IMR-90 (cell line): ENCODE measurements at regions not wholly inside any gene's neighbourhood (a gene's known extent, or its start where the extent isn't known, plus 50 kb on each side); places are given as distances from the start of the nearest gene placed in this dataset.

Experiments used
- ATAC-seq: fragments of 200-7000 bp; cut with Tn5 transposase; 2 replicates; pipeline ENCODE4 v1.9.1; 2020; ENCODE audit warnings: low read depth, mild to moderate bottlenecking, moderate library complexity
- BruUV-seq: library from RNA; stranded (reverse); fragments of 400-500 nt; replicated peaks from 2 replicates; lab custom pipeline; 2021; lab: Mats Ljungman, UMichigan
- CTCF ChIA-PET: fragments of 300-600 bp; formaldehyde crosslinking; extraction: SDS; loops from one replicate; lab custom pipeline; 2021; ENCODE audit warnings: antibody characterized with exemption; lab: Yijun Ruan, JAX
- POLR2A ChIA-PET: fragments of 300-600 bp; sonication (Branson Sonifier 250); formaldehyde crosslinking; loops from one replicate; lab custom pipeline; 2022; ENCODE audit warnings: antibody characterized with exemption; ENCODE audit not compliant: unreplicated experiment; lab: Charles Lee
- DNase-seq: peaks from one replicate; pipeline ENCODE4 v3.0.0; 2013
- H2AFZ ChIP-seq: replicated peaks from 2 replicates; pipeline ENCODE3; 2013; ENCODE audit warnings: low read length, mild to moderate bottlenecking; ENCODE audit not compliant: poor library complexity
- H2AK5ac ChIP-seq: 2 replicates; pipeline ENCODE4 v1.6.1; 2013; ENCODE audit warnings: low read depth, low read length, inconsistent platforms
- H2AK9ac ChIP-seq: replicated peaks from 2 replicates; pipeline ENCODE3; 2013; ENCODE audit warnings: mild to moderate bottlenecking, low read depth, low read length, moderate library complexity; ENCODE audit not compliant: poor library complexity
- H2BK120ac ChIP-seq: 2 replicates; pipeline ENCODE4 v1.6.1; 2013; ENCODE audit warnings: low read depth, low read length, inconsistent platforms
- H2BK15ac ChIP-seq: 3 replicates; pipeline ENCODE4 v1.6.1; 2013; ENCODE audit warnings: low read depth, low read length, inconsistent platforms
- H2BK20ac ChIP-seq: 2 replicates; pipeline ENCODE4 v1.6.1; 2013; ENCODE audit warnings: low read depth, mild to moderate bottlenecking, inconsistent platforms, low read length, moderate library complexity
- H2BK5ac ChIP-seq: 2 replicates; pipeline ENCODE4 v1.6.1; 2013; ENCODE audit warnings: mild to moderate bottlenecking, low read depth, low read length, inconsistent platforms; ENCODE audit not compliant: poor library complexity, severe bottlenecking
- H3K14ac ChIP-seq: replicated peaks from 2 replicates; pipeline ENCODE4 v1.6.1; 2013; ENCODE audit warnings: low read depth, low read length, inconsistent platforms
- H3K18ac ChIP-seq: 2 replicates; pipeline ENCODE4 v1.6.1; 2013; ENCODE audit warnings: low read depth, low read length, control low read depth
- H3K23ac ChIP-seq: 2 replicates; pipeline ENCODE4 v1.6.1; 2013; ENCODE audit warnings: low read depth, low read length, inconsistent platforms
- H3K27ac ChIP-seq: 2 replicates; pipeline ENCODE4 v1.5.1; 2013; ENCODE audit warnings: mild to moderate bottlenecking, control low read depth, low read length; ENCODE audit not compliant: insufficient read depth
- H3K27me3 ChIP-seq: 2 replicates; pipeline ENCODE4 v1.6.1; 2013; ENCODE audit warnings: low read length; ENCODE audit not compliant: control insufficient read depth, insufficient read depth
- H3K36me3 ChIP-seq: 2 replicates; pipeline ENCODE4 v1.6.1; 2013; ENCODE audit warnings: low read length, mixed read lengths; ENCODE audit not compliant: control insufficient read depth, insufficient read depth
- H3K4ac ChIP-seq: 2 replicates; pipeline ENCODE4 v1.6.1; 2013; ENCODE audit warnings: low read depth, low read length, inconsistent platforms
- H3K4me1 ChIP-seq: 2 replicates; pipeline ENCODE4 v1.6.1; 2013; ENCODE audit warnings: low read length, mixed read lengths; ENCODE audit not compliant: control insufficient read depth, insufficient read depth
- H3K4me2 ChIP-seq: 2 replicates; pipeline ENCODE4 v1.6.1; 2013; ENCODE audit warnings: low read depth, mild to moderate bottlenecking, control low read depth, low read length, moderate library complexity
- H3K4me3 ChIP-seq: 2 replicates; pipeline ENCODE4 v1.5.1; 2013; ENCODE audit warnings: low read depth, mild to moderate bottlenecking, control low read depth, low read length, moderate library complexity; ENCODE audit not compliant: insufficient read depth
- H3K56ac ChIP-seq: 2 replicates; pipeline ENCODE4 v1.6.1; 2013; ENCODE audit warnings: low read length, inconsistent platforms; ENCODE audit not compliant: insufficient read depth; ENCODE audit errors: extremely low read depth
- H3K79me1 ChIP-seq, 2 experiments: 2 replicates each; pipeline ENCODE4 v1.6.1; 2013; ENCODE audit warnings: low read length in 2 of 2, inconsistent platforms in 1 of 2, low read depth in 1 of 2
- H3K9ac ChIP-seq: 2 replicates; pipeline ENCODE4 v1.6.1; 2013; ENCODE audit warnings: low read depth, low read length, control low read depth
- H3K9me1 ChIP-seq: 2 replicates; pipeline ENCODE4 v1.6.1; 2013; ENCODE audit warnings: low read length, inconsistent platforms; ENCODE audit not compliant: insufficient read depth
- H3K9me3 ChIP-seq: 2 replicates; pipeline ENCODE4 v1.6.1; 2013; ENCODE audit warnings: low read length; ENCODE audit not compliant: control insufficient read depth, insufficient read depth
- H4K20me1 ChIP-seq: 2 replicates; pipeline ENCODE4 v1.6.1; 2013; ENCODE audit warnings: low read length, inconsistent platforms; ENCODE audit not compliant: insufficient read depth
- H4K5ac ChIP-seq: 2 replicates; pipeline ENCODE4 v1.6.1; 2013; ENCODE audit warnings: mild to moderate bottlenecking, low read depth, low read length, control low read depth
- H4K8ac ChIP-seq, 2 experiments: 2 replicates each; pipeline ENCODE4 v1.6.1; 2013; ENCODE audit warnings: low read depth in 2 of 2, low read length in 2 of 2, control low read depth in 1 of 2, inconsistent platforms in 1 of 2
- H4K91ac ChIP-seq: 2 replicates; pipeline ENCODE4 v1.6.1; 2013; ENCODE audit warnings: low read depth, low read length, inconsistent platforms; ENCODE audit not compliant: insufficient read depth
- CTCF ChIP-seq: conservative IDR thresholded peaks from 2 replicates; pipeline ENCODE4 v1.5.1; 2012; ENCODE audit warnings: mild to moderate bottlenecking, low read depth, low read length, improper control_type of control experiment
- FOS ChIP-seq: fragments of 150-350 bp; IDR thresholded peaks from 2 replicates; pipeline ENCODE4 v1.6.1; 2016; ENCODE audit warnings: low read depth, low read length
- MAFK ChIP-seq: IDR thresholded peaks from 2 replicates; pipeline ENCODE4 v1.6.1; 2012; ENCODE audit warnings: low read depth, low read length, improper control_type of control experiment
- MAZ ChIP-seq: IDR thresholded peaks from 2 replicates; pipeline ENCODE4 v1.6.1; 2012; ENCODE audit warnings: low read depth, mild to moderate bottlenecking, low read length, improper control_type of control experiment, moderate library complexity, borderline replicate concordance
- MXI1 ChIP-seq: IDR thresholded peaks from 2 replicates; pipeline ENCODE4 v1.6.1; 2012; ENCODE audit warnings: low read depth, mild to moderate bottlenecking, low read length, moderate library complexity, borderline replicate concordance
- NFE2L2 ChIP-seq: fragments of 150-350 bp; IDR thresholded peaks from 2 replicates; pipeline ENCODE4 v1.6.1; 2016; ENCODE audit warnings: low read depth, mild to moderate bottlenecking, low read length
- RAD21 ChIP-seq: IDR thresholded peaks from 2 replicates; pipeline ENCODE4 v1.6.1; 2012; ENCODE audit warnings: low read length, improper control_type of control experiment
- RCOR1 ChIP-seq: IDR thresholded peaks from 2 replicates; pipeline ENCODE4 v1.6.1; 2012; ENCODE audit warnings: mild to moderate bottlenecking, low read length, improper control_type of control experiment; ENCODE audit not compliant: insufficient replicate concordance
- RFX5 ChIP-seq: IDR thresholded peaks from 2 replicates; pipeline ENCODE4 v1.8.0; 2012; ENCODE audit warnings: low read depth, mild to moderate bottlenecking, low read length, moderate library complexity
- SMC3 ChIP-seq: fragments of 150-350 bp; IDR thresholded peaks from 2 replicates; pipeline ENCODE4 v1.6.1; 2016; ENCODE audit warnings: low read depth, mild to moderate bottlenecking, antibody characterized with exemption, low read length, moderate library complexity
- WGBS, 2 experiments: methylation state at CpG; one replicate each; pipeline versions ENCODE4 v1.1.5 to v1.1.7; 2013; ENCODE audit warnings: missing lambda C conversion rate in 2 of 2; ENCODE audit not compliant: insufficient read length in 1 of 2; ENCODE audit errors: extremely low coverage in 2 of 2; 5-methylcytosine and 5-hydroxymethylcytosine counted together
- dilution Hi-C: fragments of 300-500 bp; cut with HindIII; formaldehyde crosslinking; loops from one replicate; pipeline ENCODE4 v1.14.3; 2018; ENCODE audit warnings: low sequenced_read_pairs; ENCODE audit not compliant: unreplicated experiment
- in situ Hi-C: fragments of 300-500 bp; cut with MboI; formaldehyde crosslinking; loops from 3 replicates; pipeline ENCODE4 v1.14.3; 2019; ENCODE audit warnings: low sequenced_read_pairs, inconsistent platforms, mixed read lengths
- intact Hi-C: fragments of 100-400 bp; cut with micrococcal nuclease; formaldehyde crosslinking; loops from 2 replicates; pipeline ENCODE4 v1.10.0; 2022

- no peak overlapping the region for H2AK9ac ChIP-seq
- H3K4me1 ChIP-seq = no peaks in the 10 kb centered on the region
- H3K18ac ChIP-seq = no peak overlapping the region
- no peak overlapping the region for H3K9ac ChIP-seq
- no peaks in the 10 kb centered on the region for H3K79me1 ChIP-seq
- H2BK15ac ChIP-seq = no peak overlapping the region
- DNase-seq = no peak
- H3K27me3 ChIP-seq = no peaks in the 10 kb centered on the region
- no peak for ATAC-seq
- H3K4me3 ChIP-seq = no peak overlapping the region
- 100% methylated on average over 1 of the region's 17 CpGs; no CpG with 5 or more reads in 1 of the 2 experiments for WGBS, 2 experiments
- no peaks in the 10 kb centered on the region for H3K36me3 ChIP-seq
- in situ Hi-C loops (no loop called here), intact Hi-C loops (no loop called here), dilution Hi-C loops (no loop called here)
- H2BK5ac ChIP-seq = no peak overlapping the region
- TF ChIP-seq MAZ (no peak), MXI1 (no peak), RAD21 (no peak), CTCF (no peak), MAFK (no peak), SMC3 (no peak), RCOR1 (no peak), FOS (no peak), NFE2L2 (no peak), RFX5 (no peak)
- H3K14ac ChIP-seq = no peak overlapping the region
- no peak overlapping the region for H3K56ac ChIP-seq
- peaks cover 38% of the 10 kb centered on the region for H3K9me3 ChIP-seq
- H4K8ac ChIP-seq = no peak overlapping the region
- H3K9me1 ChIP-seq = no peaks in the 10 kb centered on the region
- POLR2A ChIA-PET = no interaction called here
- CTCF ChIA-PET = no interaction called here
- H4K5ac ChIP-seq = no peak overlapping the region
- H3K23ac ChIP-seq = no peak overlapping the region
- H3K4ac ChIP-seq = no peak overlapping the region
- BruUV-seq = no TSS peak
- no peak overlapping the region for H2AFZ ChIP-seq
- H2AK5ac ChIP-seq = no peak overlapping the region
- no peak overlapping the region for H3K27ac ChIP-seq
- H3K4me2 ChIP-seq = no peak overlapping the region
- no peak overlapping the region for H2BK20ac ChIP-seq
- H4K20me1 ChIP-seq = no peaks in the 10 kb centered on the region
- H4K91ac ChIP-seq = no peak overlapping the region
- H2BK120ac ChIP-seq = no peak overlapping the region
These were observed 407.7 kb upstream of the SALL3 start for GRCh38 chr18:78571831-78572347.
